ENCODE measurements at regions not wholly inside any gene's neighbourhood (a gene's known extent, or its start where the extent isn't known, plus 50 kb on each side); places are given as distances from the start of the nearest gene placed in this dataset.

GRCh38 chr4:132015321-132015720, 1133.8 kb upstream of the PCDH10 start:
- no peak overlapping the region for H2AK5ac ChIP-seq (ENCODE audit: insufficient read length, low read length)
- Mint-ChIP-seq H3K27ac (no peak overlapping the region), H3K9me3 (no peaks in the 10 kb centered on the region), H3K4me3 (no peak overlapping the region), H3K4me1 (no peaks in the 10 kb centered on the region), H3K36me3 (ENCODE audit: insufficient read depth in 1 of 3, low read depth in 3 of 3) (no peaks in the 10 kb centered on the region), H3K27me3 (ENCODE audit: low read depth) (no peaks in the 10 kb centered on the region)
- DNase-seq, result no peak
- H3K9me3 ChIP-seq (ENCODE audit: control insufficient read depth, low read depth, low read length), result no peaks in the 10 kb centered on the region
- no peak overlapping the region for H3K27ac ChIP-seq (ENCODE audit: insufficient read length, low read depth, low read length)
- H2BK20ac ChIP-seq (ENCODE audit: low read depth, low read length, poor library complexity, severe bottlenecking), result no peak overlapping the region
- H4K20me1 ChIP-seq (ENCODE audit: control insufficient read depth, insufficient read depth, insufficient read length), result no peaks in the 10 kb centered on the region
- H2BK12ac ChIP-seq (ENCODE audit: insufficient read length, low read depth, low read length), result no peak overlapping the region
- H3K79me2 ChIP-seq (ENCODE audit: insufficient read depth, low read length), result no peaks in the 10 kb centered on the region
- H4K91ac ChIP-seq (ENCODE audit: insufficient read length, low read depth, low read length), result no peak overlapping the region
- no peak overlapping the region for H3K9ac ChIP-seq (ENCODE audit: extremely low read depth, insufficient read length, low read length)
- no peak overlapping the region for H2BK120ac ChIP-seq (ENCODE audit: low read depth, low read length, poor library complexity, severe bottlenecking)
- H3K56ac ChIP-seq (ENCODE audit: insufficient read length, low read depth, low read length), result no peak overlapping the region
- no peak overlapping the region for H3K23ac ChIP-seq (ENCODE audit: insufficient read length, low read depth, low read length)
- H3K27me3 ChIP-seq (ENCODE audit: insufficient read depth, low read length), result no peaks in the 10 kb centered on the region
- H2BK15ac ChIP-seq (ENCODE audit: low read depth, low read length), result no peak overlapping the region
- no peaks in the 10 kb centered on the region for H3K4me1 ChIP-seq (ENCODE audit: insufficient read depth, low read length)
- no peak overlapping the region for H3K18ac ChIP-seq (ENCODE audit: insufficient read length, low read depth, low read length)
- H3K14ac ChIP-seq (ENCODE audit: insufficient read depth, low read length), result no peak overlapping the region
- H2BK5ac ChIP-seq (ENCODE audit: insufficient read length, low read length), result no peak overlapping the region
- no peak overlapping the region for H4K8ac ChIP-seq (replicated peaks; ENCODE audit: insufficient read length, low read depth, low read length)
- H3T11ph ChIP-seq (ENCODE audit: low read length), result no peak overlapping the region
- H4K5ac ChIP-seq (ENCODE audit: insufficient read length, low read depth, low read length), result no peak overlapping the region
- H3K4ac ChIP-seq (ENCODE audit: low read depth, low read length), result no peak overlapping the region
- no peak overlapping the region for H3K4me2 ChIP-seq (ENCODE audit: insufficient read depth, insufficient read length, low read length)
- no peaks in the 10 kb centered on the region for H3K79me1 ChIP-seq (ENCODE audit: insufficient read depth, low read depth, low read length, poor library complexity, severe bottlenecking)
- no peak overlapping the region for H2AFZ ChIP-seq (ENCODE audit: low read length)
- TF ChIP-seq CTCF (conservative IDR thresholded peaks at IDR 0.05), result no peak
- H3K23me2 ChIP-seq (ENCODE audit: insufficient read length, low read depth, low read length, poor library complexity, severe bottlenecking), result no peaks in the 10 kb centered on the region
